ENCODE measurements at regions not wholly inside any gene's neighbourhood (a gene's known extent, or its start where the extent isn't known, plus 50 kb on each side); places are given as distances from the start of the nearest gene placed in this dataset.

DNA sequence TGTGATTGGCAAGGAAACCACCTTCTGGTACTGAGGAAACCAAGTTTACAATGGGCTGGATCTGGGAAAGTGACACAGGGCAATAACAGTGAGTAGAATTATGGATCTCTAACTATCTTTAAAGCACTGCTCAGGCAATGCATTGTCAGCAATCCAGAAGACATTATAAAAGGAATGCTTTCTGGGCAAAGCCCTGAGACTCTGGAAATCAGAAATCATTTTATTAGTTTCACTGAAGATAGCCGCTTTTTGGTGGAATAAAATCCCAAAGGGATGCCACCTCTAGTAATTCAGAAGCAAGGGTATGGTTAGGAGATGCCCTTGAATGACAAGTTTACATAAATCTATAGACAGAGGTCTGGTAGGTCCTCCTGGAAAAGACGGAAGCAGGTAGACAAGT lies 211.1 kb downstream of the DMRT2 start:
- no peaks in the 10 kb centered on the region for H3K9me3 ChIP-seq (ENCODE audit: insufficient read depth, low read length)
- no peaks in the 10 kb centered on the region for H3K27me3 ChIP-seq (ENCODE audit: insufficient read depth, insufficient read length)
- no peak overlapping the region for H3K9ac ChIP-seq (ENCODE audit: insufficient read length, low read depth)
- no peaks in the 10 kb centered on the region for H3K36me3 ChIP-seq (ENCODE audit: insufficient read depth, insufficient read length, low read length)
- no peak for TF ChIP-seq SUZ12 (IDR thresholded peaks at IDR 0.05; ENCODE audit: extremely low read depth, insufficient read depth, insufficient read length)
- no peak for TF ChIP-seq ZNF274 (IDR thresholded peaks at IDR 0.05; ENCODE audit: low read depth, low read length)
- no peak overlapping the region for H3K4me3 ChIP-seq (ENCODE audit: insufficient read length, low read depth)
- H3K4me1 ChIP-seq (ENCODE audit: insufficient read depth, insufficient read length): no peaks in the 10 kb centered on the region
- no peak for DNase-seq (ENCODE audit: low read depth, low spot score)

DNA sequence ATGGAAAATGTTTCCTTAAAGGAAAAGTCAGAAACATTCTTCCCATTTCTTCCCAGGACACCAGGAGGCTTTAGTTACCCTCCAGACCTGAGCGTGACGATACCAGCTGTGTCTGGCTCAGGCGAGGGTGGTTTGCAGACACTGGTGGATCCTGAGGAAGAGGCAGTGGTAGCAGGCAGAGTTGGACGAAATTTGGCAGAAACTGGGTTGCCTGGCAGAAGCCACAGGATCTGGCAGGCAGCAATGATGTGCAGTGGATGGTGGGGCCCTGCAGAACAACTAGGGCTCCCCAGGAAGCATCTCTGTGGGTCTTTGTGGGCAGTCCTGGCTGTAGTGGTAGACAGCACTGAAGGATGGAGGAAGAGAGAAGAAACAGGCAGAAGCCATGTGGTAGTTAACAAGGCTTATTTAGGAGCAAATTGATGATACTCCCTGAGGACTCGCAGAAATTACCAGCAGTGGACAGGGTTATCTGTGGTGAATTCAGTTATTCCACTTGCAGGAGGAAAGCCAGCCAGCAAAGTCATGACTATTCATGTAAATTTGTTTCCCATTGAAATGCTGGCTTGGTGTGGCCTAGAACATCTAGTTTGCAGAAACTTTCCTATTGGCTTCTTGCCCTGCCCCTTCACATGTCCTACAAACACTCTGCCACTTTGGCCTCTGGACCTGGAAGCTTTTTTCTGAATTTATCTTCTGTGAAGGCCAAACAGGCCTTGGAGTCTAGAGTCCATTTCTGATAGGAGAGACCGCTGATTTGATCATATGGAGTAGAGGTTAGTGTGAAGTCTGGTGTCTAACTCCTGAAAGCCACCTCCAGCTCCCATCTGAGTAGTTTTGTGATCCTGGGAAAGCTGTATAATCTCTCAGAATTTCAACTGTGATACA lies 212.0 kb downstream of the DMRT2 start:
- DNase-seq (ENCODE audit: low read depth, low spot score): no peak
- TF ChIP-seq ZNF274 (IDR thresholded peaks at IDR 0.05; ENCODE audit: low read depth, low read length) (no peak), YY1 (IDR thresholded peaks at IDR 0.05; ENCODE audit: insufficient read depth, insufficient read length) (no peak), SUZ12 (IDR thresholded peaks at IDR 0.05; ENCODE audit: extremely low read depth, insufficient read depth, insufficient read length) (no peak)
- no peaks in the 10 kb centered on the region for H3K9me3 ChIP-seq (ENCODE audit: insufficient read depth, low read length)
- H3K4me3 ChIP-seq (ENCODE audit: insufficient read length, low read depth): no peak overlapping the region
- no peak overlapping the region for H3K9ac ChIP-seq (ENCODE audit: insufficient read length, low read depth)
- H3K4me1 ChIP-seq (ENCODE audit: insufficient read depth, insufficient read length): no peaks in the 10 kb centered on the region
- H3K36me3 ChIP-seq (ENCODE audit: insufficient read depth, insufficient read length, low read length): no peaks in the 10 kb centered on the region
- no peaks in the 10 kb centered on the region for H3K27me3 ChIP-seq (ENCODE audit: insufficient read depth, insufficient read length)

DNA sequence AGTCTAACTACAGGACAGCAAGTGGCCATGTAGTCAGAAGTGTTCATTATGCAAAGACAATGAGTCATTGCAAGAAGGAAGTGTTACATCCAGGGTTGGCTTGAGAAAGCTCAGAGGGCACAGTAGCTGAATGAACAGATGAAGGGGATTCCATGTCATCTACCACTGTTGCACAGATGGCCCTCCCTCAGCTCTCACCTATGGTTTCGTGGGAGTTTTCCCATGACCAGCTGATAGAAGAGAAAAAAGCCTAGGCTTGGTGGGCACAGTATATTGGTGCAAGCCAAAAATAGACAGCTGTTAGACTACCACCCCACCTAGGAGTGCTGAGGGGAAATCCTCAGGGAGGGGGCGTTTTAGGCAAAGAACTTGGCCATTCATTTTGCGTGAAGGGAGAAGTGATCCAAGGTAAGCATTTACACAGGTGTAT lies 217.0 kb downstream of the DMRT2 start:
- Histone ChIP-seq H3K9ac (ENCODE audit: insufficient read length, low read depth) (no peak overlapping the region), H3K9me3 (ENCODE audit: insufficient read depth, low read length) (no peaks in the 10 kb centered on the region), H3K27me3 (ENCODE audit: insufficient read depth, insufficient read length) (no peaks in the 10 kb centered on the region), H3K36me3 (ENCODE audit: insufficient read depth, insufficient read length, low read length) (no peaks in the 10 kb centered on the region), H3K4me1 (ENCODE audit: insufficient read depth, insufficient read length) (no peaks in the 10 kb centered on the region), H3K4me3 (ENCODE audit: insufficient read length, low read depth) (no peak overlapping the region)
- TF ChIP-seq SUZ12 (IDR thresholded peaks at IDR 0.05; ENCODE audit: extremely low read depth, insufficient read depth, insufficient read length) (no peak), ZNF274 (IDR thresholded peaks at IDR 0.05; ENCODE audit: low read depth, low read length) (no peak), YY1 (IDR thresholded peaks at IDR 0.05; ENCODE audit: insufficient read depth, insufficient read length) (no peak)
- no peak for DNase-seq (ENCODE audit: low read depth, low spot score)

DNA sequence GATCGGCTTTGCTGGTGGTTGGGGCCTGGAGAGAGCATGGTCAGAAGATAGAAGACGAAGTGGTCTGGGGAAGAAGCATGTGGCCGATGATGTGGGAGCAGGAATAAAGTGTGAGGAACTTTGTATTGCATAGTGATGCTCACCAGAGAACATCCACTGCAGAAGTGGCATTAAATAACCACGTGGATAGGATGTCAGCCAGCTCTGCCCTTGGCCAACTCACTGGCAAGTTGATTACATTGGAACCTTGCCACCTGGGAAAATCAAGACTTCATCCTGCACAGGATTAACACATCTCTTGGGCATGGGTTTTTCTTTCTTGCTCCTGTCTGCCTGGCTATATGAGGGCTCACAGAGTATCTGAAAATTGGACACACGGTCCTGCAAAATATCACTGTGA lies 217.4 kb downstream of the DMRT2 start:
- TF ChIP-seq ZNF274 (IDR thresholded peaks at IDR 0.05; ENCODE audit: low read depth, low read length): no peak
- TF ChIP-seq SUZ12 (IDR thresholded peaks at IDR 0.05; ENCODE audit: extremely low read depth, insufficient read depth, insufficient read length): no peak
- no peak for TF ChIP-seq YY1 (IDR thresholded peaks at IDR 0.05; ENCODE audit: insufficient read depth, insufficient read length)
- Histone ChIP-seq H3K9me3 (ENCODE audit: insufficient read depth, low read length) (no peaks in the 10 kb centered on the region), H3K4me3 (ENCODE audit: insufficient read length, low read depth) (no peak overlapping the region), H3K4me1 (ENCODE audit: insufficient read depth, insufficient read length) (no peaks in the 10 kb centered on the region), H3K27me3 (ENCODE audit: insufficient read depth, insufficient read length) (no peaks in the 10 kb centered on the region), H3K36me3 (ENCODE audit: insufficient read depth, insufficient read length, low read length) (no peaks in the 10 kb centered on the region), H3K9ac (ENCODE audit: insufficient read length, low read depth) (no peak overlapping the region)
- DNase-seq (ENCODE audit: low read depth, low spot score): no peak

DNA sequence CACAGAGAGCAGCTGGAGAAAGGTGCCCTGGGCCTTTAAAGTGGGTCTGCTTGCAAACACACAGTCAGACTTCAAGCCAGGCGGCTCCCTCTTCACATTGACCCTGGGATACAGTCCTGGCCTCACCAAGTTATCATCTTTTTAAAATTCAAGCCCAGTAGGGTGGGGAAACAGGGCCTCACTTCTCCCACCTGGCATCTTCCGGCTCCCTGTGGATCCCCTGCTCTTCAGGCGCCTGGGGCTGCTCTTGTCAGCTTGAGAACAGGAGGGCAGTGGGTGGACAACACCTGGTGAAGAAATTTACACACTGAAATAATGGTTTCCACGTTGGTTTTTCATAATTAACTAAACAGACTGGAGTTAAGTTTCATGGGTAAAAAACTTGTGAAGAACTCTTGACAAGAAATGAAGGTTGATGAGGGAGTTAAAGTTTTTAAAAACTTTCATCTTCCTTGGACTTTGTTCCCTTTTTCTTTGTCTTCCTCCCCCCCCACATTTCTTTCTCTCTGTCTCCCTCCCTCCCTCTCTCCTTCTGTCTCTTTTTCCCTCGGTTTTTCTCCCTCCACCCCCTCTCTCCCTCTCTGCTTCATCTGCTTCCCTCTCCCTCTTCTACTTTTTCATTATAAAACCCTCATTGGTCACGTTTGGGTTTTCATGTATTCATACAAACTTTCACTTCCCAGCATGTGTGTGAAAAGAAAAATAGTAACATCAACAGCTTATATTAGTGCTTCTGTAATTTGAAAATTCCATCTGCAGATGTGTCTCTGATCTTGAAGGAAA lies 219.6 kb downstream of the DMRT2 start:
- Histone ChIP-seq H3K36me3 (ENCODE audit: insufficient read depth, insufficient read length, low read length) (no peaks in the 10 kb centered on the region), H3K4me1 (ENCODE audit: insufficient read depth, insufficient read length) (no peaks in the 10 kb centered on the region), H3K27me3 (ENCODE audit: insufficient read depth, insufficient read length) (no peaks in the 10 kb centered on the region), H3K9ac (ENCODE audit: insufficient read length, low read depth) (no peak overlapping the region), H3K4me3 (ENCODE audit: insufficient read length, low read depth) (no peak overlapping the region), H3K9me3 (ENCODE audit: insufficient read depth, low read length) (no peaks in the 10 kb centered on the region)
- TF ChIP-seq YY1 (IDR thresholded peaks at IDR 0.05; ENCODE audit: insufficient read depth, insufficient read length) (no peak), ZNF274 (IDR thresholded peaks at IDR 0.05; ENCODE audit: low read depth, low read length) (no peak), SUZ12 (IDR thresholded peaks at IDR 0.05; ENCODE audit: extremely low read depth, insufficient read depth, insufficient read length) (no peak)
- no peak for DNase-seq (ENCODE audit: low read depth, low spot score)

DNA sequence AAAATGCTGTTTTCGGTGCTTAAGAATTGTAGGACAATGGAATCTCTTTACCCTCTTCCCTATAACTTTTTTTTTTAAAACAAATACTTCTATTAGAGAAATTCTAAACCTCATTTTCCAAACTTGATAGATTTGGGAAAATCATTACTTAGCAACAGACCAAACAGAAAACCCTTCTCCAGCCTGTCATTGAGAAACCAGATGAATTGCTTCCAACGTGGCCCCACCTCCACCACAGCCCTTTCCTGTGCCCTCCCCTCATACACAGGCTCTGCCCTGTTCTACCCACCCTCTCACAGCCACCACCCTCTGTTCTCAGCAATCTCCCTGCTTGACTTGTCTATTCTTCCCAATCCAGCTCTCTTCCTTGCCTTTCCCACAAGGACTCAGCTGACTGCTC lies 221.2 kb downstream of the DMRT2 start:
- DNase-seq (ENCODE audit: low read depth, low spot score): no peak
- Histone ChIP-seq H3K36me3 (ENCODE audit: insufficient read depth, insufficient read length, low read length) (no peaks in the 10 kb centered on the region), H3K4me1 (ENCODE audit: insufficient read depth, insufficient read length) (no peaks in the 10 kb centered on the region), H3K9ac (ENCODE audit: insufficient read length, low read depth) (no peak overlapping the region), H3K27me3 (ENCODE audit: insufficient read depth, insufficient read length) (no peaks in the 10 kb centered on the region), H3K4me3 (ENCODE audit: insufficient read length, low read depth) (no peak overlapping the region), H3K9me3 (ENCODE audit: insufficient read depth, low read length) (no peaks in the 10 kb centered on the region)
- TF ChIP-seq SUZ12 (IDR thresholded peaks at IDR 0.05; ENCODE audit: extremely low read depth, insufficient read depth, insufficient read length): no peak
- TF ChIP-seq YY1 (IDR thresholded peaks at IDR 0.05; ENCODE audit: insufficient read depth, insufficient read length): no peak
- no peak for TF ChIP-seq ZNF274 (IDR thresholded peaks at IDR 0.05; ENCODE audit: low read depth, low read length)

DNA sequence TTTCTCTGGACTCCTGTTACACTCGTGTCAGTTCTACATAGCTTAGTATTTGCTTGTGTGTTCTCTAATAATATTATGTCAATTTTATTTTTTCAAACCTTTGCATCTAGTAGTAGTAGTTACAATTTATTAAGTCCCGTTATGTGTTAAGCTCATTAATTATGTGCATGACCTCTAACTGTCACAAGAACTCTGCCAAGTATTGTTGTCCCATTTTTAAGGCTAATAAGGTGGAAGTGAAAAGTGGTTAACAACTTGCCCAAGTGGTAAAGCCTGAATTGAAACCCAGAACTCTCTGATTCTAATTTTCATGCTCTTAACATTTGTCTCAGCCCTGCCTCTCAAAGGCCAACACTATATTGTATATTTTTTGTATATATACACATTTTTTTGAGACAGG lies 221.6 kb downstream of the DMRT2 start:
- Histone ChIP-seq H3K9me3 (ENCODE audit: insufficient read depth, low read length) (no peaks in the 10 kb centered on the region), H3K9ac (ENCODE audit: insufficient read length, low read depth) (no peak overlapping the region), H3K27me3 (ENCODE audit: insufficient read depth, insufficient read length) (no peaks in the 10 kb centered on the region), H3K36me3 (ENCODE audit: insufficient read depth, insufficient read length, low read length) (no peaks in the 10 kb centered on the region), H3K4me3 (ENCODE audit: insufficient read length, low read depth) (no peak overlapping the region), H3K4me1 (ENCODE audit: insufficient read depth, insufficient read length) (no peaks in the 10 kb centered on the region)
- no peak for TF ChIP-seq SUZ12 (IDR thresholded peaks at IDR 0.05; ENCODE audit: extremely low read depth, insufficient read depth, insufficient read length)
- no peak for TF ChIP-seq YY1 (IDR thresholded peaks at IDR 0.05; ENCODE audit: insufficient read depth, insufficient read length)
- TF ChIP-seq ZNF274 (IDR thresholded peaks at IDR 0.05; ENCODE audit: low read depth, low read length): no peak
- no peak for DNase-seq (ENCODE audit: low read depth, low spot score)

Measured in NT2/D1 (cell line).